KMS-11 (cell line): ENCODE measurements at regions not wholly inside any gene's neighbourhood (a gene's known extent, or its start where the extent isn't known, plus 50 kb on each side); places are given as distances from the start of the nearest gene placed in this dataset.

Source experiments
- H2AFZ ChIP-seq: fragments of 200-600 bp; sonication (generic); 2 replicates; pipeline ENCODE4 v1.6.1; 2016; ENCODE audit warnings: antibody characterized with exemption, mixed run types, low read depth
- H3K27ac ChIP-seq: fragments of 200-600 bp; sonication (generic); 2 replicates; pipeline ENCODE4 v1.6.1; 2016; ENCODE audit warnings: mild to moderate bottlenecking, mixed run types
- H3K27me3 ChIP-seq: fragments of 200-600 bp; sonication (generic); 2 replicates; pipeline ENCODE4 v1.6.1; 2017; ENCODE audit warnings: mild to moderate bottlenecking, low read depth, mixed run types, moderate library complexity; ENCODE audit not compliant: insufficient read depth
- H3K36me3 ChIP-seq: fragments of 200-600 bp; sonication (generic); 2 replicates; pipeline ENCODE4 v1.6.1; 2017; ENCODE audit warnings: mild to moderate bottlenecking, mixed run types; ENCODE audit not compliant: insufficient read depth
- H3K4me1 ChIP-seq: fragments of 200-600 bp; sonication (generic); 2 replicates; pipeline ENCODE4 v1.6.1; 2016; ENCODE audit warnings: mild to moderate bottlenecking, low read depth, mixed run types; ENCODE audit not compliant: poor library complexity, severe bottlenecking
- H3K4me2 ChIP-seq: fragments of 200-600 bp; sonication (generic); 2 replicates; pipeline ENCODE4 v1.7.0; 2016; ENCODE audit warnings: mild to moderate bottlenecking, mixed run types
- H3K4me3 ChIP-seq: fragments of 200-600 bp; sonication (generic); IDR thresholded peaks from 2 replicates; pipeline ENCODE4 v1.6.1; 2017; ENCODE audit warnings: low read depth, low read length, mixed read lengths; ENCODE audit not compliant: insufficient read depth
- H3K79me2 ChIP-seq: fragments of 200-600 bp; sonication (generic); 2 replicates; pipeline ENCODE4 v1.6.1; 2016; ENCODE audit warnings: low read depth, mixed run types; ENCODE audit not compliant: insufficient read depth
- H3K9ac ChIP-seq: fragments of 200-600 bp; sonication (generic); 2 replicates; pipeline ENCODE4 v1.6.1; 2016; ENCODE audit warnings: mild to moderate bottlenecking, mixed run types
- H4K20me1 ChIP-seq: fragments of 200-600 bp; sonication (generic); 2 replicates; pipeline ENCODE4 v1.6.1; 2016; ENCODE audit warnings: mild to moderate bottlenecking, mixed run types; ENCODE audit not compliant: insufficient read depth
- TF ChIP-seq, protein P1 (sequence below): fragments of 200-600 bp; sonication (generic); conservative IDR thresholded peaks from 2 replicates; pipeline ENCODE4 v1.6.1; 2017; ENCODE audit warnings: low read depth, mild to moderate bottlenecking, antibody characterized with exemption, low read length, moderate library complexity, mixed read lengths

GRCh38 chr18:46333431-46334135, 229.4 kb downstream of the HAUS1 start:
- no peaks in the 10 kb centered on the region for H3K79me2 ChIP-seq
- H2AFZ ChIP-seq: peak overlapping the region; percentile 53; the same call in 1 of the 2 replicates
- no peak overlapping the region for H3K4me2 ChIP-seq
- H3K36me3 ChIP-seq: no peaks in the 10 kb centered on the region
- TF ChIP-seq, protein P1, sequence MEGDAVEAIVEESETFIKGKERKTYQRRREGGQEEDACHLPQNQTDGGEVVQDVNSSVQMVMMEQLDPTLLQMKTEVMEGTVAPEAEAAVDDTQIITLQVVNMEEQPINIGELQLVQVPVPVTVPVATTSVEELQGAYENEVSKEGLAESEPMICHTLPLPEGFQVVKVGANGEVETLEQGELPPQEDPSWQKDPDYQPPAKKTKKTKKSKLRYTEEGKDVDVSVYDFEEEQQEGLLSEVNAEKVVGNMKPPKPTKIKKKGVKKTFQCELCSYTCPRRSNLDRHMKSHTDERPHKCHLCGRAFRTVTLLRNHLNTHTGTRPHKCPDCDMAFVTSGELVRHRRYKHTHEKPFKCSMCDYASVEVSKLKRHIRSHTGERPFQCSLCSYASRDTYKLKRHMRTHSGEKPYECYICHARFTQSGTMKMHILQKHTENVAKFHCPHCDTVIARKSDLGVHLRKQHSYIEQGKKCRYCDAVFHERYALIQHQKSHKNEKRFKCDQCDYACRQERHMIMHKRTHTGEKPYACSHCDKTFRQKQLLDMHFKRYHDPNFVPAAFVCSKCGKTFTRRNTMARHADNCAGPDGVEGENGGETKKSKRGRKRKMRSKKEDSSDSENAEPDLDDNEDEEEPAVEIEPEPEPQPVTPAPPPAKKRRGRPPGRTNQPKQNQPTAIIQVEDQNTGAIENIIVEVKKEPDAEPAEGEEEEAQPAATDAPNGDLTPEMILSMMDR: no peak
- H3K9ac ChIP-seq: no peak overlapping the region
- H3K27ac ChIP-seq: no peak overlapping the region
- no peak overlapping the region for H3K4me3 ChIP-seq
- H3K4me1 ChIP-seq: no peaks in the 10 kb centered on the region
- H3K27me3 ChIP-seq: no peaks in the 10 kb centered on the region
- H4K20me1 ChIP-seq: no peaks in the 10 kb centered on the region

- Histone ChIP-seq H4K20me1 (no peaks in the 10 kb centered on the region), H2AFZ (no peak overlapping the region), H3K27ac (no peak overlapping the region), H3K4me3 (no peak overlapping the region), H3K9ac (no peak overlapping the region), H3K4me2 (no peak overlapping the region), H3K27me3 (no peaks in the 10 kb centered on the region), H3K36me3 (no peaks in the 10 kb centered on the region), H3K79me2 (no peaks in the 10 kb centered on the region), H3K4me1 (no peaks in the 10 kb centered on the region)
- TF ChIP-seq, protein P1: no peak
Observed at GRCh38 chr18:46334868-46335281, 230.7 kb downstream of the HAUS1 start.

GRCh38 chr18:46335534-46336101, 231.4 kb downstream of the HAUS1 start:
- TF ChIP-seq, protein P1: no peak
- Histone ChIP-seq H4K20me1 (no peaks in the 10 kb centered on the region), H3K79me2 (no peaks in the 10 kb centered on the region), H3K36me3 (no peaks in the 10 kb centered on the region), H3K27ac (no peak overlapping the region), H3K4me1 (no peaks in the 10 kb centered on the region), H3K9ac (no peak overlapping the region), H3K4me2 (no peak overlapping the region), H3K27me3 (no peaks in the 10 kb centered on the region), H3K4me3 (no peak overlapping the region), H2AFZ (no peak overlapping the region)

GRCh38 chr18:46336278-46337111, 232.3 kb downstream of the HAUS1 start:
- no peaks in the 10 kb centered on the region for H3K4me1 ChIP-seq
- H3K4me2 ChIP-seq: no peak overlapping the region
- H3K36me3 ChIP-seq: no peaks in the 10 kb centered on the region
- no peak overlapping the region for H3K4me3 ChIP-seq
- no peak overlapping the region for H3K27ac ChIP-seq
- no peaks in the 10 kb centered on the region for H3K79me2 ChIP-seq
- no peaks in the 10 kb centered on the region for H3K27me3 ChIP-seq
- H3K9ac ChIP-seq: no peak overlapping the region
- TF ChIP-seq, protein P1: no peak
- no peak overlapping the region for H2AFZ ChIP-seq
- no peaks in the 10 kb centered on the region for H4K20me1 ChIP-seq
